Keratinocyte (primary cell): ENCODE measurements at regions not wholly inside any gene's neighbourhood (a gene's known extent, or its start where the extent isn't known, plus 50 kb on each side); places are given as distances from the start of the nearest gene placed in this dataset.

ENCODE experiments used
- DNase-seq: peaks from one replicate; pipeline ENCODE4 v3.0.0-alpha.2; 2011; ENCODE audit warnings: low read depth, missing footprints, low spot score
- FAIRE-seq: peaks from 2 replicates; lab custom pipeline; 2011; peaks lifted over from hg19 to GRCh38; lab: Jason Lieb, UNC
- H2AFZ ChIP-seq: 2 replicates; pipeline ENCODE4 v1.6.0; 2012; ENCODE audit warnings: low read length, control low read depth, inconsistent platforms; ENCODE audit not compliant: control insufficient read depth
- H3K27ac ChIP-seq: 2 replicates; pipeline ENCODE4 v1.5.1; 2011; ENCODE audit warnings: low read length; ENCODE audit not compliant: control insufficient read depth, insufficient read depth
- H3K27me3 ChIP-seq: 3 replicates; pipeline ENCODE4 v1.6.0; 2011; ENCODE audit warnings: low read length; ENCODE audit not compliant: control insufficient read depth, insufficient read depth; ENCODE audit errors: extremely low read depth
- H3K36me3 ChIP-seq, 2 experiments: 2 replicates in 1 of 2; 3 replicates in 1 of 2; pipeline ENCODE4 v1.5.1; 2011; ENCODE audit warnings: low read length in 2 of 2, mild to moderate bottlenecking in 1 of 2; ENCODE audit not compliant: control insufficient read depth in 2 of 2, insufficient read depth in 2 of 2; ENCODE audit errors: extremely low read depth in 1 of 2
- H3K4me1 ChIP-seq: 3 replicates; pipeline ENCODE4 v1.5.1; 2011; ENCODE audit warnings: low read length; ENCODE audit not compliant: control insufficient read depth, insufficient read depth; ENCODE audit errors: extremely low read depth
- H3K4me2 ChIP-seq: 3 replicates; pipeline ENCODE4 v1.6.0; 2011; ENCODE audit warnings: low read depth, low read length; ENCODE audit not compliant: control insufficient read depth, insufficient read depth; ENCODE audit errors: extremely low read depth
- H3K4me3 ChIP-seq, 3 experiments: fragments of 200-600 bp in 1 of 3; sonication (generic) in 1 of 3; 2 replicates in 2 of 3; 3 replicates in 1 of 3; pipeline ENCODE4 v1.5.1; 2011 to 2016; ENCODE audit warnings: low read length in 3 of 3, mild to moderate bottlenecking in 3 of 3, control low read depth in 2 of 3, inconsistent platforms in 1 of 3, low read depth in 1 of 3, mixed read lengths in 1 of 3, mixed run types in 1 of 3, moderate library complexity in 1 of 3; ENCODE audit not compliant: control insufficient read depth in 2 of 3, insufficient read depth in 2 of 3; ENCODE audit errors: extremely low read depth in 1 of 3
- H3K79me2 ChIP-seq: 2 replicates; pipeline ENCODE4 v1.6.0; 2012; ENCODE audit warnings: low read length; ENCODE audit not compliant: control insufficient read depth, insufficient read depth
- H3K9ac ChIP-seq: 3 replicates; pipeline ENCODE4 v1.6.0; 2011; ENCODE audit warnings: low read length; ENCODE audit not compliant: control insufficient read depth, insufficient read depth; ENCODE audit errors: extremely low read depth
- H3K9me1 ChIP-seq: 3 replicates; pipeline ENCODE4 v1.6.0; 2011; ENCODE audit warnings: low read length; ENCODE audit not compliant: control insufficient read depth, insufficient read depth; ENCODE audit errors: extremely low read depth
- H3K9me3 ChIP-seq: 2 replicates; pipeline ENCODE4 v1.5.1; 2012; ENCODE audit warnings: low read depth, low read length; ENCODE audit not compliant: control insufficient read depth
- H4K20me1 ChIP-seq: 3 replicates; pipeline ENCODE4 v1.6.0; 2011; ENCODE audit warnings: low read length; ENCODE audit not compliant: control insufficient read depth, insufficient read depth; ENCODE audit errors: extremely low read depth
- CTCF ChIP-seq, 3 experiments: IDR thresholded peaks in 1 of 3; conservative IDR thresholded peaks in 1 of 3; optimal IDR thresholded peaks in 1 of 3; 2 replicates in 2 of 3; 3 replicates in 1 of 3; pipeline versions ENCODE3 to v1.5.1; 2011; ENCODE audit warnings: low read length in 3 of 3, mild to moderate bottlenecking in 3 of 3, moderate library complexity in 2 of 3, control low read depth in 1 of 3, inconsistent platforms in 1 of 3; ENCODE audit not compliant: insufficient read depth in 2 of 3; ENCODE audit errors: extremely low read depth in 1 of 3
- EZH2 ChIP-seq: IDR thresholded peaks from one replicate; pipeline ENCODE4 v1.6.1; 2012; ENCODE audit warnings: inconsistent platforms, mild to moderate bottlenecking, low read length, moderate library complexity
- dilution Hi-C: fragments of 300-500 bp; cut with MboI; formaldehyde crosslinking; loops from one replicate; pipeline ENCODE4 v1.7.0; 2020; ENCODE audit warnings: low sequenced_read_pairs; ENCODE audit not compliant: extremely low pct_ligation_motif_present

- H3K9me3 ChIP-seq: no peaks in the 10 kb centered on the region
- H3K9me1 ChIP-seq: no peaks in the 10 kb centered on the region
- H3K4me2 ChIP-seq: no peak overlapping the region
- no peaks in the 10 kb centered on the region for H3K36me3 ChIP-seq
- H2AFZ ChIP-seq: no peak overlapping the region
- no peaks in the 10 kb centered on the region for H3K4me1 ChIP-seq
- no peak for FAIRE-seq
- no peak overlapping the region for H3K27ac ChIP-seq
- H3K27me3 ChIP-seq: no peaks in the 10 kb centered on the region
- H3K9ac ChIP-seq: no peak overlapping the region
- H4K20me1 ChIP-seq: no peaks in the 10 kb centered on the region
- no peak for DNase-seq
- TF ChIP-seq EZH2 (no peak), CTCF (optimal IDR thresholded peaks at IDR 0.05 in 1 of 3, IDR thresholded peaks at IDR 0.05 in 1 of 3, conservative IDR thresholded peaks at IDR 0.05 in 1 of 3; ENCODE audit: extremely low read depth in 1 of 3, insufficient read depth in 2 of 3, low read length in 3 of 3) (no peak)
- dilution Hi-C loops: no loop called here
- H3K4me3 ChIP-seq: no peak overlapping the region
- H3K79me2 ChIP-seq: no peaks in the 10 kb centered on the region
Measured at GRCh38 chr11:37298173-37298572, 700.1 kb upstream of the RAG2 start.

- H3K9me1 ChIP-seq: no peaks in the 10 kb centered on the region
- TF ChIP-seq EZH2 (no peak), CTCF (optimal IDR thresholded peaks at IDR 0.05 in 1 of 3, IDR thresholded peaks at IDR 0.05 in 1 of 3, conservative IDR thresholded peaks at IDR 0.05 in 1 of 3; ENCODE audit: extremely low read depth in 1 of 3, insufficient read depth in 2 of 3, low read length in 3 of 3) (no peak)
- H3K79me2 ChIP-seq: no peaks in the 10 kb centered on the region
- FAIRE-seq: no peak
- H4K20me1 ChIP-seq: no peaks in the 10 kb centered on the region
- H2AFZ ChIP-seq: no peak overlapping the region
- no peak overlapping the region for H3K9ac ChIP-seq
- no peaks in the 10 kb centered on the region for H3K36me3 ChIP-seq
- no peak overlapping the region for H3K4me3 ChIP-seq
- dilution Hi-C loops: no loop called here
- H3K4me2 ChIP-seq: no peak overlapping the region
- H3K27ac ChIP-seq: no peak overlapping the region
- H3K9me3 ChIP-seq: no peaks in the 10 kb centered on the region
- DNase-seq: no peak
- H3K4me1 ChIP-seq: no peaks in the 10 kb centered on the region
- no peaks in the 10 kb centered on the region for H3K27me3 ChIP-seq
Measured at GRCh38 chr11:37286890-37287289, 688.9 kb upstream of the RAG2 start.
